ENCODE measurements at regions not wholly inside any gene's neighbourhood (a gene's known extent, or its start where the extent isn't known, plus 50 kb on each side); places are given as distances from the start of the nearest gene placed in this dataset.

- H3K4me1 ChIP-seq (ENCODE audit: control insufficient read depth, insufficient read depth, low read length): no peaks in the 10 kb centered on the region
- no peak overlapping the region for H3K9ac ChIP-seq (ENCODE audit: low read depth, low read length)
- H3K9me3 ChIP-seq (ENCODE audit: control insufficient read depth, insufficient read depth, low read length): no peaks in the 10 kb centered on the region
- no peaks in the 10 kb centered on the region for H3K36me3 ChIP-seq (ENCODE audit: control insufficient read depth, insufficient read depth, low read length)
- H3K27me3 ChIP-seq (ENCODE audit: control insufficient read depth, insufficient read depth, low read length): no peaks in the 10 kb centered on the region
- H3K4me3 ChIP-seq (ENCODE audit: low read depth, low read length): no peak overlapping the region
- no peak overlapping the region for H3K27ac ChIP-seq (ENCODE audit: low read depth, low read length)
Measured at GRCh38 chr4:79050541-79050880, 111.3 kb upstream of the PAQR3 start.

DNA sequence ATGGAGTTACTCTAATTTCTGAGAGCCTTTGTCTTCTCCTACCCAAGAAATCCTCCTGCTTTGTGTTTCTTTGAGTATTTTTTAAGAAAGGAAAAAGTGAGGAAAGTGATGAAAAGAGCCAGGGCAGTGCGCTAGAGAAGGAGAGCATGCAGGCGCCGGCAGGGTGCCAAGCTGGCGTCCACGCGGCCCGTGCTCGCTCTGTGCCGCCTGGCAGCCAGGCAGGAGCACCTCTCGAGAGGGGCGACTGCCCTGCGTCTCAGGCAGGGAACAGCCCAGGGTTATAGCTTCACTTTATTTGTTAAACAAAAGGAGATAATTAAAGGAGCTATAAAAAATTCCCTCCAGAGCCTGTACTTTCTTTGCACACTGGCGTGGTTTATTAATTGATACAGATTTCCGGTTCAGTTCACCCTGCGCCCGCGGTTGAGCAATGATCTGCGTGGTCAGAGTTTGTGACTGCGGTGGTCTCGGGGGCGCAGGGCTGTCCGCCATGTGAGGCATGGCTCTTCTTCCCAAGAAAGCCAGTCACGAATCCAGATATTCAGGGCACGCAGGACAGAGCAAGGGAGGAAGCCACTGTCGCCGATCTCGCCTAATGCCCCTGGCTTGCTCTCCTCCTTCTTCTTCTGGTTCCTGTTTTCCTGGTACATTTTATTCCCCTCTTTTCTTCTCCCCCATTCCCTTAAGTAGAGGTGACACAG is 110.8 kb upstream of the PAQR3 start:
- H3K9ac ChIP-seq (ENCODE audit: low read depth, low read length): no peak overlapping the region
- H3K27me3 ChIP-seq (ENCODE audit: control insufficient read depth, insufficient read depth, low read length): no peaks in the 10 kb centered on the region
- no peaks in the 10 kb centered on the region for H3K4me1 ChIP-seq (ENCODE audit: control insufficient read depth, insufficient read depth, low read length)
- H3K9me3 ChIP-seq (ENCODE audit: control insufficient read depth, insufficient read depth, low read length): no peaks in the 10 kb centered on the region
- no peak overlapping the region for H3K27ac ChIP-seq (ENCODE audit: low read depth, low read length)
- H3K4me3 ChIP-seq (ENCODE audit: low read depth, low read length): no peak overlapping the region
- H3K36me3 ChIP-seq (ENCODE audit: control insufficient read depth, insufficient read depth, low read length): no peaks in the 10 kb centered on the region

DNA sequence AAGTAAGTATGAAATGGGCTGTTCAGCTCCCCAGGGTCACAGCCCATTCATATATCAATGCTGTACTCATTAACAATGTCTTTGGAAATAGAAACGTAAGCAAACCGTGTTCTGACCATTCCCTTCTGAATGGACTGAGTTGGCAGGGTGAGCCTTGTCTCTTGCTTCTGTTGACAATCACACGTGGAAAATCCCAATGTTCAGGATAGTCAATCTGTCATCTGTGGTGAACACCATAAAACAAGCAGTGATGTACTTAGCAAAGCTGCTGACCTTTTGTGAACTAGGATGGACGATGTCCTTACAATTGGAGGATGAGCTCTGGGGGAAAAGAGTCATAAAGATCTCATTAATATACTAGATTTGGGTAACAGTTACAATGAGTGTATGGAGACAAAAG is 109.6 kb upstream of the PAQR3 start:
- Histone ChIP-seq H3K27me3 (ENCODE audit: control insufficient read depth, insufficient read depth, low read length) (no peaks in the 10 kb centered on the region), H3K4me1 (ENCODE audit: control insufficient read depth, insufficient read depth, low read length) (no peaks in the 10 kb centered on the region), H3K4me3 (ENCODE audit: low read depth, low read length) (no peak overlapping the region), H3K9ac (ENCODE audit: low read depth, low read length) (no peak overlapping the region), H3K36me3 (ENCODE audit: control insufficient read depth, insufficient read depth, low read length) (no peaks in the 10 kb centered on the region), H3K27ac (ENCODE audit: low read depth, low read length) (no peak overlapping the region), H3K9me3 (ENCODE audit: control insufficient read depth, insufficient read depth, low read length) (no peaks in the 10 kb centered on the region)

GRCh38 chr4:79047316-79047715 is 108.1 kb upstream of the PAQR3 start:
- no peaks in the 10 kb centered on the region for H3K36me3 ChIP-seq (ENCODE audit: control insufficient read depth, insufficient read depth, low read length)
- H3K4me3 ChIP-seq (ENCODE audit: low read depth, low read length): no peak overlapping the region
- no peaks in the 10 kb centered on the region for H3K4me1 ChIP-seq (ENCODE audit: control insufficient read depth, insufficient read depth, low read length)
- no peaks in the 10 kb centered on the region for H3K27me3 ChIP-seq (ENCODE audit: control insufficient read depth, insufficient read depth, low read length)
- H3K27ac ChIP-seq (ENCODE audit: low read depth, low read length): no peak overlapping the region
- H3K9ac ChIP-seq (ENCODE audit: low read depth, low read length): no peak overlapping the region
- no peaks in the 10 kb centered on the region for H3K9me3 ChIP-seq (ENCODE audit: control insufficient read depth, insufficient read depth, low read length)

DNA sequence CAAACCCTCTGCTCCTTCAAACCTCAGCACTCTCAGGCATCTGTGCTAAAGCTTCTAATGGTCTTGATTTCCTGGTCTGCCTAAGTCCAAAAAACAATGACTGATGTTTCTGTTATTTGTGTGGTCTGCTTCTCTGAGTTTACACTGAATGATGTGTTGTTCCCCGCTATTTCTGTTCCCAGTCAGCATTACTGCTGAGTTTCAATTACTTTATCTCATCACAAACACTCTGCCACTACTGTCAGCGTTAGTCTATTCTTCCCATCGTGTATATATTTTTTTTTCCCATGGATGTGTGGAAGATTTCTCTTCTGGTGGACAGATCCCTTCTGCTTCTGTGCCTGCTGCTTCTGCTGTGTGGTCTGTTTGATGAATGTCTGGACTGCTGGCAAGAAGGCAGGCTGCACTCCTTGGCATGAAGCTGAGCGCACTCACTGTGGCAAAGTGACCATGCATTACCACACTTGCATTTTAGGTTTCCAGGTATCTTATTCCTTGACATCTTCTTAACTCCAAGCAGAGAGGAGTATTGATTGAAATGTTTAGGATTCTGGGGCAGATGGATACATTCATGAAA is 106.9 kb upstream of the PAQR3 start:
- Histone ChIP-seq H3K27me3 (ENCODE audit: control insufficient read depth, insufficient read depth, low read length) (no peaks in the 10 kb centered on the region), H3K27ac (ENCODE audit: low read depth, low read length) (no peak overlapping the region), H3K9me3 (ENCODE audit: control insufficient read depth, insufficient read depth, low read length) (no peaks in the 10 kb centered on the region), H3K36me3 (ENCODE audit: control insufficient read depth, insufficient read depth, low read length) (no peaks in the 10 kb centered on the region), H3K4me3 (ENCODE audit: low read depth, low read length) (no peak overlapping the region), H3K4me1 (ENCODE audit: control insufficient read depth, insufficient read depth, low read length) (no peaks in the 10 kb centered on the region), H3K9ac (ENCODE audit: low read depth, low read length) (no peak overlapping the region)

DNA sequence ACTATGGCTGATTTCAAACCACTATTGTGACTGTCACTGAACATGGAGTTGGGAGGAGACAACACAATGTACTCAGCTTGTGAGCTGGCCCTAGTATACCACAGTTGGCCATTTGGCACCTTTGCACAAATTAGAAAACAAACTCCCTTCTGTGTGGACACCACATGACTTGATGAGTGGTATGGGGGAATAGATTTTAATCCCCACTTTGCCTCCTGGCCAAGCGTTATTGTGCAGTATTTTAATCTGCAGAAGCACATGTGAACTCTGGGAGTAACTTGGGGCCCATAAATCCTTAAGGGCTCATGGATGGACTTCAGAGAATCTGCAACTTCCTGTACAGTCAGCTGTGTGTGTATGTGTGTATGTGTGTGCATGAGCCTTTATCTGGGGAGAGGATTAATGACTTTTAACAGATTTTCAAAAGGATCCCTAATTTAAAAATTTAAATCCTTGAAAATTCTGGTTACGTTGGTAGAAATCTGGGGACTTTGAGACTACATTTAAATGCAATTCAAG is 105.0 kb upstream of the PAQR3 start:
- Histone ChIP-seq H3K4me1 (ENCODE audit: control insufficient read depth, insufficient read depth, low read length) (no peaks in the 10 kb centered on the region), H3K9ac (ENCODE audit: low read depth, low read length) (no peak overlapping the region), H3K27ac (ENCODE audit: low read depth, low read length) (no peak overlapping the region), H3K36me3 (ENCODE audit: control insufficient read depth, insufficient read depth, low read length) (no peaks in the 10 kb centered on the region), H3K9me3 (ENCODE audit: control insufficient read depth, insufficient read depth, low read length) (no peaks in the 10 kb centered on the region), H3K27me3 (ENCODE audit: control insufficient read depth, insufficient read depth, low read length) (no peaks in the 10 kb centered on the region), H3K4me3 (ENCODE audit: low read depth, low read length) (no peak overlapping the region)

DNA sequence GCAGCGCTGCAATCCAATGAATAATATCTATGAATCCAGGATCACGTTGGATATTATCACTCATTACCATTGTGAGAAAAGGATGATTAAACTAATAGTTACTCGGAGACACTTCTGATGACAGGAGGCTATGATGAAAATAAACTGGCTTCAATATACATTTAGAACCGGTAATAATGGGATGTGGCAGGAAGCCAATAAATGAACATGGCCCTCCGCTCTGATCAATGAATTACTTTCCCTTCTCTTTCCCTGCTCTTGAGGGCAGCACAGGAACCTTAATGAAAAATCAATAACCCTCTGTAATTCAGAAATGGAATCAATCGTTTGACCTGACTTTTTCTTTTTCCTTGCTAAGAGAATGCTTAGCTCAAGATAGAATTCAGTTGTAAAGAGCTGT is 103.9 kb upstream of the PAQR3 start:
- Histone ChIP-seq H3K4me3 (ENCODE audit: low read depth, low read length) (no peak overlapping the region), H3K36me3 (ENCODE audit: control insufficient read depth, insufficient read depth, low read length) (no peaks in the 10 kb centered on the region)

DNA sequence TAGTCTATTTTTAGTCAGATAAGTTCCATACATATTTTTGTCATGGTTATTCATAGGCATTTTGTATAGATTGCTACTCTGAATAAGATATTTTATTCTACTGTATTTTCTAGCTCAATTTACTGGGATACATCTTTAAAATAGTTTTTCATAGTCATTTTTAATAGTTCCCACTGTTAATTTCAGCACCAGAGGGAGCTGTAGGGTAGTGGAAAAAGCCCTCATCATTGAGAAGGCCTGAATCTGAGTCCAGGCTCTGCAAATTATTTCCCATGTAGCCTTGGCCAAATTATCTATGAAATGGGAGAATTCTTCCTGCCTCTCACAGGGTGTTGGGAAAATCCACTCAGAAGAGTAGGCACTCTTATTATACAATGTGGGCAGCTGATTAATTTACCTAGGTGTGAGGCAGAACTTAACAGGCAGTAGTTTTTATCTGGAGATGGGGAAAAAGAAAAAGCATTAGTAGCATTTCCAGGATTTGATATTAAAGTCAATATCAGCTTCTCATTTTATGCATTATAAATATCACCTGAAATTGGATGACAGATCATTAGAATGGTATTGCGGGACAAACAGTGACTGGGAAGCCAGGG is 102.9 kb upstream of the PAQR3 start:
- no peak overlapping the region for H3K27ac ChIP-seq (ENCODE audit: low read depth, low read length)
- H3K9me3 ChIP-seq (ENCODE audit: control insufficient read depth, insufficient read depth, low read length): no peaks in the 10 kb centered on the region
- no peaks in the 10 kb centered on the region for H3K36me3 ChIP-seq (ENCODE audit: control insufficient read depth, insufficient read depth, low read length)
- no peaks in the 10 kb centered on the region for H3K4me1 ChIP-seq (ENCODE audit: control insufficient read depth, insufficient read depth, low read length)
- H3K4me3 ChIP-seq (ENCODE audit: low read depth, low read length): no peak overlapping the region
- no peak overlapping the region for H3K9ac ChIP-seq (ENCODE audit: low read depth, low read length)
- no peaks in the 10 kb centered on the region for H3K27me3 ChIP-seq (ENCODE audit: control insufficient read depth, insufficient read depth, low read length)

More for the DNA sequence above, 103.9 kb upstream of the PAQR3 start:
- Histone ChIP-seq H3K9me3 (ENCODE audit: control insufficient read depth, insufficient read depth, low read length) (no peaks in the 10 kb centered on the region), H3K4me1 (ENCODE audit: control insufficient read depth, insufficient read depth, low read length) (no peaks in the 10 kb centered on the region), H3K27me3 (ENCODE audit: control insufficient read depth, insufficient read depth, low read length) (no peaks in the 10 kb centered on the region), H3K27ac (ENCODE audit: low read depth, low read length) (no peak overlapping the region), H3K9ac (ENCODE audit: low read depth, low read length) (no peak overlapping the region)

DNA sequence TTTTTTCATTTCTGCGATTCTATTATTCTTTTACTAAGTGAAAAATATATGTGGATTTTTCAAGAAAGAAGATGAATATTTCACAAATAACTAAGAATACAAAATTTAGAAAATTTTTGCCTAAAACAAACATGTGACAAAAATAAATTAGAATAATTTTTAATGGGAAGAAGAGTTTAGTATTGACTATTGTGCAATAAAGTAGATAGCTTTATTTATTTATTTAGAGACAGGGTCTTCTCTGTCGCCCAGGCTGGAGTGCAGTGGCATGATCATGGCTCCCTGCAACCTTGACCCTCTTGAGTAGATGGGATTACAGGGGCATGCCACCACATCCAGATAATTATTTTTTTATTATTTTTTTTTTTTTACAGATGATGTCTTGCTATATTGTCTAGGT is 95.3 kb upstream of the PAQR3 start:
- Histone ChIP-seq H3K36me3 (ENCODE audit: control insufficient read depth, insufficient read depth, low read length) (no peaks in the 10 kb centered on the region), H3K4me3 (ENCODE audit: low read depth, low read length) (no peak overlapping the region), H3K9me3 (ENCODE audit: control insufficient read depth, insufficient read depth, low read length) (no peaks in the 10 kb centered on the region), H3K4me1 (ENCODE audit: control insufficient read depth, insufficient read depth, low read length) (peaks cover 9% of the 10 kb centered on the region), H3K27me3 (ENCODE audit: control insufficient read depth, insufficient read depth, low read length) (no peaks in the 10 kb centered on the region), H3K9ac (ENCODE audit: low read depth, low read length) (no peak overlapping the region), H3K27ac (ENCODE audit: low read depth, low read length) (no peak overlapping the region)

DNA sequence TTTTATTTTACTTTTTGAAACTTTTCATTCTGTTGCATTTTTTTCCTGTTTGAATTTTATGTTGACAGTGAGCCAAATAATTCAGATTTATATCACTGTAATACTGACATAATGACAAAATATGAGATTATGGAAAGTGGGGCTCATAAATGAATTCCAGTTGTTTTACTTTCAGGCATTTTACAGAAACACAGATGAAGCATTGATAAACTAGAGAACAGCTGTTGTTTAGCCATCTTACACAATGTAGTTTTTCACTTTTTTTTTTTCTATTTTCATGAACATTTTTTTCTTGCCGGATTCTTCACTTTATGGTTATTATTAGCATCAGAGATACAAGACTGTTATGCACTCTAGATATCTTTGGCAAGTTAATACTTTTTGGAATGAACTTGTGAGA is 91.7 kb upstream of the PAQR3 start:
- Histone ChIP-seq H3K27me3 (ENCODE audit: control insufficient read depth, insufficient read depth, low read length) (no peaks in the 10 kb centered on the region), H3K27ac (ENCODE audit: low read depth, low read length) (no peak overlapping the region), H3K4me3 (ENCODE audit: low read depth, low read length) (no peak overlapping the region), H3K4me1 (ENCODE audit: control insufficient read depth, insufficient read depth, low read length) (peaks cover 9% of the 10 kb centered on the region), H3K9me3 (ENCODE audit: control insufficient read depth, insufficient read depth, low read length) (no peaks in the 10 kb centered on the region), H3K9ac (ENCODE audit: low read depth, low read length) (no peak overlapping the region), H3K36me3 (ENCODE audit: control insufficient read depth, insufficient read depth, low read length) (no peaks in the 10 kb centered on the region)

DNA sequence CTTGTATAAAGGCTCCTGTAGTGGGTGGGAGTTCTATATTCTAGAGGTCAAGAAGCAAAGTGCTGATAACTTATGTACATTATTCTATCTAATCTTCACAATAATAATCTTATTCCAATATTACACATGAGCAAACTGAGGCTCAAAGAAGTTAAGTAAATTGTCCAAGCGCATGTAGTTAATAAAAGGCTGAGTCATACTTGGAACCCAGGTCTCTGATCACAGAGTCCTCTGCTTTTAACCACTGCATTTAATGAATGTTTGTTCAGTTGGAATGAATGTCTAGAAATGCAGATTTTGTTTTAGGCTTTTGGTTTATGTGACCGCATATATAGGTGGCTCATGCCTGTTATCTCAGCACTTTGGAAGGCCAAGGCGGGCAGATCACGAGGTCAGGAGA is 88.4 kb upstream of the PAQR3 start:
- peaks cover 9% of the 10 kb centered on the region for H3K4me1 ChIP-seq (ENCODE audit: control insufficient read depth, insufficient read depth, low read length)
- H3K9ac ChIP-seq (ENCODE audit: low read depth, low read length): no peak overlapping the region
- no peak overlapping the region for H3K27ac ChIP-seq (ENCODE audit: low read depth, low read length)
- no peaks in the 10 kb centered on the region for H3K27me3 ChIP-seq (ENCODE audit: control insufficient read depth, insufficient read depth, low read length)
- H3K4me3 ChIP-seq (ENCODE audit: low read depth, low read length): no peak overlapping the region
- no peaks in the 10 kb centered on the region for H3K9me3 ChIP-seq (ENCODE audit: control insufficient read depth, insufficient read depth, low read length)
- no peaks in the 10 kb centered on the region for H3K36me3 ChIP-seq (ENCODE audit: control insufficient read depth, insufficient read depth, low read length)

Measured in HUES48 (cell line).